GM23248 (cell line): ENCODE measurements at regions not wholly inside any gene's neighbourhood (a gene's known extent, or its start where the extent isn't known, plus 50 kb on each side); places are given as distances from the start of the nearest gene placed in this dataset.

ENCODE experiments used
- DNase-seq: peaks from one replicate; pipeline ENCODE4 v3.0.0-alpha.2; 2015
- H2AFZ ChIP-seq: fragments of 200-600 bp; sonication (generic); 2 replicates; pipeline ENCODE4 v1.6.1; 2016; ENCODE audit warnings: antibody characterized with exemption
- H3F3A ChIP-seq: fragments of 200-600 bp; sonication (generic); 2 replicates; pipeline ENCODE4 v1.6.1; 2016; ENCODE audit warnings: mild to moderate bottlenecking, antibody characterized with exemption, mixed run types; ENCODE audit not compliant: insufficient read depth
- H3K27ac ChIP-seq: fragments of 200-600 bp; sonication (generic); 2 replicates; pipeline ENCODE4 v1.5.1; 2016; ENCODE audit warnings: mild to moderate bottlenecking
- H3K27me3 ChIP-seq: fragments of 200-600 bp; sonication (generic); replicated peaks from 2 replicates; pipeline ENCODE4 v1.6.1; 2016; ENCODE audit warnings: mild to moderate bottlenecking; ENCODE audit not compliant: insufficient read depth
- H3K36me3 ChIP-seq: fragments of 200-600 bp; sonication (generic); 2 replicates; pipeline ENCODE4 v1.6.1; 2016; ENCODE audit warnings: low read depth, mild to moderate bottlenecking
- H3K4me1 ChIP-seq: fragments of 200-600 bp; sonication (generic); 2 replicates; pipeline ENCODE4 v1.6.1; 2016; ENCODE audit warnings: mild to moderate bottlenecking; ENCODE audit not compliant: insufficient read depth
- H3K4me2 ChIP-seq: fragments of 200-600 bp; sonication (generic); one replicate; pipeline ENCODE4 v1.6.1; 2016; ENCODE audit warnings: mild to moderate bottlenecking; ENCODE audit not compliant: unreplicated experiment
- H3K4me3 ChIP-seq: fragments of 200-600 bp; sonication (generic); 2 replicates; pipeline ENCODE4 v1.5.1; 2016; ENCODE audit warnings: mild to moderate bottlenecking
- H3K79me2 ChIP-seq: fragments of 200-600 bp; sonication (generic); 2 replicates; pipeline ENCODE4 v1.6.1; 2016; ENCODE audit warnings: mild to moderate bottlenecking; ENCODE audit not compliant: insufficient read depth
- H3K9ac ChIP-seq: fragments of 200-600 bp; sonication (generic); 2 replicates; pipeline ENCODE4 v1.6.1; 2016; ENCODE audit warnings: mild to moderate bottlenecking
- H3K9me2 ChIP-seq: fragments of 200-600 bp; sonication (generic); 2 replicates; pipeline ENCODE4 v1.6.1; 2016; ENCODE audit warnings: mixed run types, mild to moderate bottlenecking, moderate library complexity; ENCODE audit not compliant: insufficient read depth
- H3K9me3 ChIP-seq: fragments of 200-600 bp; sonication (generic); one replicate; pipeline ENCODE4 v1.6.1; 2017; ENCODE audit warnings: low read depth
- H4K20me1 ChIP-seq: fragments of 200-600 bp; sonication (generic); 2 replicates; pipeline ENCODE4 v1.6.0; 2016; ENCODE audit not compliant: insufficient read depth
- EZH2 ChIP-seq: fragments of 200-600 bp; sonication (generic); IDR thresholded peaks from 2 replicates; pipeline ENCODE4 v1.6.1; 2018; ENCODE audit warnings: antibody characterized with exemption, mild to moderate bottlenecking; ENCODE audit not compliant: insufficient read depth, poor library complexity, severe bottlenecking
- EZH2phosphoT487 ChIP-seq: fragments of 200-600 bp; sonication (generic); IDR thresholded peaks from 2 replicates; pipeline ENCODE4 v1.6.1; 2018; ENCODE audit warnings: antibody characterized with exemption, moderate library complexity, mild to moderate bottlenecking, low read depth; ENCODE audit not compliant: insufficient read depth
- WGBS, 2 experiments: methylation state at CpG; one replicate each; pipeline ENCODE4 v1.1.6; 2015 to 2017; ENCODE audit warnings: low lambda C conversion rate in 2 of 2, low coverage in 1 of 2; ENCODE audit errors: missing lambda C conversion rate in 2 of 2; 5-methylcytosine and 5-hydroxymethylcytosine counted together
- in situ Hi-C: fragments of 300-500 bp; cut with MboI; formaldehyde crosslinking; loops from 2 replicates; pipeline ENCODE4 v1.15.0; 2020

GRCh38 chr1:30148676-30149075 lies 574.7 kb downstream of the MATN1 start:
- H3F3A ChIP-seq = no peaks in the 10 kb centered on the region
- 8 to 10% methylated on average over 2 of the region's 2 CpGs for WGBS, 2 experiments

GRCh38 chr1:30147188-30147587 lies 576.2 kb downstream of the MATN1 start:
- Histone ChIP-seq H3K36me3 (no peaks in the 10 kb centered on the region), H3K27me3 (no peaks in the 10 kb centered on the region; the same call in 1 of the 2 replicates), H3K4me3 (no peak overlapping the region), H3K9ac (no peak overlapping the region), H3K9me3 (no peaks in the 10 kb centered on the region), H3K9me2 (no peaks in the 10 kb centered on the region), H3F3A (no peaks in the 10 kb centered on the region), H4K20me1 (no peaks in the 10 kb centered on the region), H2AFZ (no peak overlapping the region), H3K4me1 (no peaks in the 10 kb centered on the region), H3K27ac (no peak overlapping the region), H3K79me2 (no peaks in the 10 kb centered on the region), H3K4me2 (no peak overlapping the region)
- no peak for TF ChIP-seq EZH2
- no peak for TF ChIP-seq EZH2phosphoT487
- no peak for DNase-seq
- in situ Hi-C loops = no loop called here
- WGBS, 2 experiments = 59 to 64% methylated on average over 7 of the region's 7 CpGs

More at GRCh38 chr1:30148676-30149075, 574.7 kb downstream of the MATN1 start:
- Histone ChIP-seq H3K4me3 (no peak overlapping the region), H3K9ac (no peak overlapping the region), H3K4me2 (no peak overlapping the region), H3K36me3 (no peaks in the 10 kb centered on the region), H3K79me2 (no peaks in the 10 kb centered on the region), H4K20me1 (no peaks in the 10 kb centered on the region), H3K9me2 (no peaks in the 10 kb centered on the region), H2AFZ (no peak overlapping the region), H3K27me3 (no peaks in the 10 kb centered on the region; the same call in 1 of the 2 replicates), H3K9me3 (no peaks in the 10 kb centered on the region), H3K4me1 (no peaks in the 10 kb centered on the region), H3K27ac (no peak overlapping the region)
- in situ Hi-C loops = no loop called here
- TF ChIP-seq EZH2phosphoT487 = no peak
- DNase-seq = no peak

GRCh38 chr1:30146448-30146847 lies 576.9 kb downstream of the MATN1 start:
- no peaks in the 10 kb centered on the region for H3K4me1 ChIP-seq
- 20 to 29% methylated on average over 8 of the region's 8 CpGs for WGBS, 2 experiments

GRCh38 chr1:30145723-30146303 lies 577.6 kb downstream of the MATN1 start:
- TF ChIP-seq EZH2phosphoT487 = no peak
- no peak for TF ChIP-seq EZH2
- Histone ChIP-seq H2AFZ (no peak overlapping the region), H3K4me1 (no peaks in the 10 kb centered on the region), H4K20me1 (no peaks in the 10 kb centered on the region), H3K27ac (no peak overlapping the region), H3K36me3 (no peaks in the 10 kb centered on the region), H3K9me3 (no peaks in the 10 kb centered on the region), H3K4me2 (no peak overlapping the region), H3K4me3 (no peak overlapping the region), H3F3A (no peaks in the 10 kb centered on the region), H3K9me2 (no peaks in the 10 kb centered on the region), H3K27me3 (no peaks in the 10 kb centered on the region; the same call in 1 of the 2 replicates), H3K79me2 (no peaks in the 10 kb centered on the region), H3K9ac (no peak overlapping the region)
- in situ Hi-C loops = no loop called here
- no peak for DNase-seq
- WGBS, 2 experiments = 25 to 36% methylated on average over 4 of the region's 4 CpGs

More at GRCh38 chr1:30146448-30146847, 576.9 kb downstream of the MATN1 start:
- H3K36me3 ChIP-seq = no peaks in the 10 kb centered on the region
- DNase-seq = no peak
- H3K27me3 ChIP-seq = no peaks in the 10 kb centered on the region; the same call in 1 of the 2 replicates
- no peak overlapping the region for H3K27ac ChIP-seq
- no peak overlapping the region for H3K4me3 ChIP-seq
- no peak for TF ChIP-seq EZH2phosphoT487
- no peak for TF ChIP-seq EZH2
- no peaks in the 10 kb centered on the region for H3K9me3 ChIP-seq
- no peaks in the 10 kb centered on the region for H3K9me2 ChIP-seq
- no peak overlapping the region for H3K4me2 ChIP-seq
- in situ Hi-C loops = no loop called here
- H4K20me1 ChIP-seq = no peaks in the 10 kb centered on the region
- H3K79me2 ChIP-seq = no peaks in the 10 kb centered on the region
- no peak overlapping the region for H3K9ac ChIP-seq
- no peaks in the 10 kb centered on the region for H3F3A ChIP-seq
- no peak overlapping the region for H2AFZ ChIP-seq
